ENCODE measurements at regions not wholly inside any gene's neighbourhood (a gene's known extent, or its start where the extent isn't known, plus 50 kb on each side); places are given as distances from the start of the nearest gene placed in this dataset.

DNA sequence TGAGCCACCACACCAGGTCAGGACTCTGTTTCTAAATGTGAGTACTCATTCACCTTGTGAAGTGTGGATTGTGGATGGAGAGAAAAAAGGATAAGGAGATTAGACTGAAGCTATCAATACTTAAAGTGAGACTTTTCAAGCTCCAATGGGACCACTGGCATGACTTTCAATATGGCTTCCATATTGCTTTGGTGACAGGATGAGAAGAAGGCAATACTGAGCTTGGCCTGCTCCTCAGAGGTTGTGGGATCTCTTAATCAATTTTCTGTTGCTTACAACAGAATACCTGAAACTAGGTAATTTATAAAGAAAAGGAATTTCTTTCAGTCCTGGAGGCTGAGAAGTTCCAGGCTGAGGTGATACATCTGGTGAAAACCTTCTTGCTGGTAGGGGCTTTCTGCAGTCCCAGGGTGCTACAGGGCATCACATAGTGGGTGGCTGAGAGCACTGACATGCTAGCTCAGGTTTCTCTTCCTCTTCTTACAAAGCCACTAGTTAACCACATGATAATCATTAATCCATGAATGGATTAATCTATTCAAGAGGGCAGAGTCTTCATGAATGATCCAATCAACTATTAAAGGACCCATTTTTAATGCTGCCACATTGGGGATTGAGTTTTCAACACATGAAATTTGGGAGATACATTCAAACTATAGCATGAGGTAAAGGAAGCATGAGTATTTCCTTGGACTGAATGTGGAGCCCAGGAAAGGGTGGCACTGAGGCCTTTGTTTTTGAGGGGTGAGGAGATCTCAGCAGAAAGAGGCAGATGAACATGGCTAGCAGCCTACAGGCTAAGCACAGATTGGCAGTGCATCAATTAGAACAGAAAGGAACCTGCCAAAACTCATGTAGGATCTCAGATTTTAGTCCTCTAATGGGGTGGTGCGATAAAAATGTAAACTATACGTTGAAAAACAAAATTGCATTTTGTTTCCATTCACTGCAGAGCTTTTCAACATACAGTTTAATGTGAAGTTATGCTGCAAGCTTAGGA lies 274.5 kb downstream of the PIK3C3 start:
- Histone ChIP-seq H3K4me1 (replicated peaks; ENCODE audit: insufficient read depth) (no peaks in the 10 kb centered on the region), H3K9me3 (ENCODE audit: insufficient read depth, low read depth) (no peaks in the 10 kb centered on the region), H3K36me3 (ENCODE audit: low read depth) (no peaks in the 10 kb centered on the region), H3F3A (ENCODE audit: insufficient read depth, low read depth) (no peaks in the 10 kb centered on the region), H3K27ac (no peak overlapping the region), H3K79me2 (ENCODE audit: low read depth) (no peaks in the 10 kb centered on the region), H3K27me3 (ENCODE audit: insufficient read depth, low read depth) (no peaks in the 10 kb centered on the region), H3K4me3 (no peak overlapping the region), H2AFZ (no peak overlapping the region), H3K4me2 (no peak overlapping the region), H4K20me1 (ENCODE audit: insufficient read depth) (no peaks in the 10 kb centered on the region), H3K9me2 (ENCODE audit: insufficient read depth) (no peaks in the 10 kb centered on the region)
- intact Hi-C loops (cut with micrococcal nuclease; ENCODE audit: unreplicated experiment) = no loop called here
- no TSS peak for BruUV-seq (replicated peaks)
- no peak for TF ChIP-seq EZH2 (IDR thresholded peaks at IDR 0.05; ENCODE audit: low read depth)
- no peak for TF ChIP-seq CTCF (conservative IDR thresholded peaks at IDR 0.05)
- ChIA-PET CTCF (no interaction called here), POLR2A (ENCODE audit: unreplicated experiment) (no interaction called here)
- DNase-seq = no peak

- Histone ChIP-seq H3K4me3 (no peak overlapping the region), H3F3A (ENCODE audit: insufficient read depth, low read depth) (no peaks in the 10 kb centered on the region), H3K9me3 (ENCODE audit: insufficient read depth, low read depth) (no peaks in the 10 kb centered on the region), H3K79me2 (ENCODE audit: low read depth) (no peaks in the 10 kb centered on the region), H3K4me2 (no peak overlapping the region), H3K9me2 (ENCODE audit: insufficient read depth) (no peaks in the 10 kb centered on the region), H3K27me3 (ENCODE audit: insufficient read depth, low read depth) (no peaks in the 10 kb centered on the region), H3K36me3 (ENCODE audit: low read depth) (no peaks in the 10 kb centered on the region), H3K4me1 (replicated peaks; ENCODE audit: insufficient read depth) (no peaks in the 10 kb centered on the region), H3K27ac (no peak overlapping the region), H2AFZ (no peak overlapping the region), H4K20me1 (ENCODE audit: insufficient read depth) (no peaks in the 10 kb centered on the region)
- ChIA-PET CTCF (no interaction called here), POLR2A (ENCODE audit: unreplicated experiment) (no interaction called here)
- intact Hi-C loops (cut with micrococcal nuclease; ENCODE audit: unreplicated experiment) = no loop called here
- DNase-seq = no peak
- no TSS peak for BruUV-seq (replicated peaks)
- no peak for TF ChIP-seq CTCF (conservative IDR thresholded peaks at IDR 0.05)
- no peak for TF ChIP-seq EZH2 (IDR thresholded peaks at IDR 0.05; ENCODE audit: low read depth)
These were observed 275.6 kb downstream of the PIK3C3 start for GRCh38 chr18:42230636-42231035.

- ChIA-PET CTCF (no interaction called here), POLR2A (ENCODE audit: unreplicated experiment) (no interaction called here)
- Histone ChIP-seq H3K36me3 (ENCODE audit: low read depth) (no peaks in the 10 kb centered on the region), H3K4me2 (no peak overlapping the region), H3K27me3 (ENCODE audit: insufficient read depth, low read depth) (no peaks in the 10 kb centered on the region), H3F3A (ENCODE audit: insufficient read depth, low read depth) (no peaks in the 10 kb centered on the region), H3K4me1 (replicated peaks; ENCODE audit: insufficient read depth) (no peaks in the 10 kb centered on the region), H3K27ac (no peak overlapping the region), H4K20me1 (ENCODE audit: insufficient read depth) (no peaks in the 10 kb centered on the region), H3K79me2 (ENCODE audit: low read depth) (no peaks in the 10 kb centered on the region), H3K9me3 (ENCODE audit: insufficient read depth, low read depth) (no peaks in the 10 kb centered on the region), H3K4me3 (no peak overlapping the region), H3K9me2 (ENCODE audit: insufficient read depth) (no peaks in the 10 kb centered on the region), H2AFZ (no peak overlapping the region)
- no TSS peak for BruUV-seq (replicated peaks)
- TF ChIP-seq CTCF (conservative IDR thresholded peaks at IDR 0.05) = no peak
- no peak for TF ChIP-seq EZH2 (IDR thresholded peaks at IDR 0.05; ENCODE audit: low read depth)
- DNase-seq = no peak
- intact Hi-C loops (cut with micrococcal nuclease; ENCODE audit: unreplicated experiment) = no loop called here
These were observed 276.2 kb downstream of the PIK3C3 start for GRCh38 chr18:42231284-42231683.
